ENCODE measurements at regions not wholly inside any gene's neighbourhood (a gene's known extent, or its start where the extent isn't known, plus 50 kb on each side); places are given as distances from the start of the nearest gene placed in this dataset.

DNA sequence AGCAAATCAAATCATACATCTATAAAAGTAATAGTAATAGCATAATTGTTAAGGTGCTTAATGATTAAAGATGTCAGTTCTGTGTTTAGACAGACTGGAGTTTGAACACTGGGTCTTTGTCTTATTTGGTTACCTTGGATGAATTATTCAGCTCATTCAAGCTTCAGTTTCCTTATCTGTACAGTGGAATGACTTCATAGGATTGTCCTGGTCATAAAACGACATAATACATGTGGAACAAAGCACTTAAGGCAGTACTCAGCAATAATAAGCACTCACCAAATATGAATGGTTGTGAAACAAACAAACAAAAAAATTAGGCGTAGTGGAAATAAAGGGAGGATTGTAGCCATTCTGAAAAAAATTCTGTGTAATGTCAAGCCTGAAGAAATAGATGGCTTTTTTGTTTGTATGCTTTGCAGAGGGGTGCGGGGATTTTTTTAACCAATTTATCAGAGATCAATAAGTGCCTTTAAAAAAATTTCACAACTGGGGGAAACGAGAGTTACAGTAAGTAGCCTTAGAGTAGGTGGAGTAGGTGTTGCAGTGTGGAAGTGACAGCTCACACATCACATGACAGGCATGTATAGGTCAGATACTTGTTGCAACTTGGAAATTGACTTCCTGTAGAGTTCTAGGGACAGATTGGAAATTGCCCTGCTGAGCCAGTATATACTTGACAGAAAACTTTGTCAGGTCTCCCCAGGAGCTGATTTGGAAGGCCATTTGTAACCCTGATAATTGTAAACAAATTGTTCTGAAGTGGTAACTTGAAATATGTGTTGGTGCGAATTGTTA lies 157.7 kb downstream of the SLC15A5 start:
- TF ChIP-seq, protein P1, sequence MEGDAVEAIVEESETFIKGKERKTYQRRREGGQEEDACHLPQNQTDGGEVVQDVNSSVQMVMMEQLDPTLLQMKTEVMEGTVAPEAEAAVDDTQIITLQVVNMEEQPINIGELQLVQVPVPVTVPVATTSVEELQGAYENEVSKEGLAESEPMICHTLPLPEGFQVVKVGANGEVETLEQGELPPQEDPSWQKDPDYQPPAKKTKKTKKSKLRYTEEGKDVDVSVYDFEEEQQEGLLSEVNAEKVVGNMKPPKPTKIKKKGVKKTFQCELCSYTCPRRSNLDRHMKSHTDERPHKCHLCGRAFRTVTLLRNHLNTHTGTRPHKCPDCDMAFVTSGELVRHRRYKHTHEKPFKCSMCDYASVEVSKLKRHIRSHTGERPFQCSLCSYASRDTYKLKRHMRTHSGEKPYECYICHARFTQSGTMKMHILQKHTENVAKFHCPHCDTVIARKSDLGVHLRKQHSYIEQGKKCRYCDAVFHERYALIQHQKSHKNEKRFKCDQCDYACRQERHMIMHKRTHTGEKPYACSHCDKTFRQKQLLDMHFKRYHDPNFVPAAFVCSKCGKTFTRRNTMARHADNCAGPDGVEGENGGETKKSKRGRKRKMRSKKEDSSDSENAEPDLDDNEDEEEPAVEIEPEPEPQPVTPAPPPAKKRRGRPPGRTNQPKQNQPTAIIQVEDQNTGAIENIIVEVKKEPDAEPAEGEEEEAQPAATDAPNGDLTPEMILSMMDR (IDR thresholded peaks at IDR 0.05; ENCODE audit: poor library complexity, severe bottlenecking): no peak
- TF ChIP-seq RAD21 (conservative IDR thresholded peaks at IDR 0.05) (no peak), EZH2 (IDR thresholded peaks at IDR 0.05; ENCODE audit: borderline replicate concordance, insufficient read depth, low read length, poor library complexity, severe bottlenecking) (no peak)

Data from neural cell (in vitro differentiated cells).